ENCODE measurements at regions not wholly inside any gene's neighbourhood (a gene's known extent, or its start where the extent isn't known, plus 50 kb on each side); places are given as distances from the start of the nearest gene placed in this dataset.
"Not testable (repeated sequence)": the region's sequence is repeated elsewhere in the genome, so short reads cannot be mapped to it uniquely, and the experiment has no call there.

- DNase-seq (ENCODE audit: low spot score), result no peak
These were observed 849.9 kb upstream of the SEMA6A start for GRCh38 chr5:117424559-117424958.

- DNase-seq (ENCODE audit: low spot score), result no peak
These were observed 842.9 kb upstream of the SEMA6A start for GRCh38 chr5:117417501-117417900.

GRCh38 chr5:117414926-117415325 lies 840.3 kb upstream of the SEMA6A start:
- no peak for DNase-seq (ENCODE audit: low spot score)

DNA sequence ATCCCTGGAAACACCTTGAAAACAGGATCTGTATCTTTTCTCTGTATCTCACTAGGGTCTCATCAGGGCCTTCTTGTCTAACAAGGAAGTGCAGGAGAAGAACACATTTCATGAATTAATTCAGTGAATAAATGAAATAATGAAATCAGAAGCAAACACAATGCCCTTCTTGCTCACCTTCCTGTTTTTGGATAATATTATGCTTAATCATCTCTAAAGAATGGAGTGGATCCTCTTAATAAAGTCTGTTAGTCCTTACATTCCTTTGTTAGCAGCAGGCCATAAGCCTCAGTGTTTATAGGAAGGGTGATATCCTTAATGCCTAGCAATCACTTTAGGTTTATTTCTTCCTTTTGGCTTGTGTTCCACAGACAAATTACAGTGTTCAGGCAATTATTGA lies 837.1 kb upstream of the SEMA6A start:
- DNase-seq (ENCODE audit: low spot score), result no peak

DNA sequence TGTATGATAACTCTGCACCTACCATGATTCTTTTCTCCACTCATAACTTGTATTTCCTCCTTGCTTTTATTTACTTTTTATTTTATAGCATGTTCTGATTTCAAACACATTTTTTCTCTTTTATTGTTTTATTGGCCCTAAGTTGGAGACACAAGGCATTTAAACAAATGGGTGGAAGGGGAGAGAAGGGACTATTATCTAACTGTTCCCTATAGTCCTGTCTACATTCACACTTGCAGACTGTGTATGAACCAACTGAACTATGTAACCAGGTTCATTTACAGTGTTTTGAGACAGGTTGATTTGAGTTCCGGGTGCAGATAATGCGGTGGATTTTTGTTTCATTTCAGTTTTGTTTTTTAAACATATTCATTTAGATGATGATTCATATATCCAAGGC lies 830.6 kb upstream of the SEMA6A start:
- DNase-seq (ENCODE audit: low spot score), result no peak

DNA sequence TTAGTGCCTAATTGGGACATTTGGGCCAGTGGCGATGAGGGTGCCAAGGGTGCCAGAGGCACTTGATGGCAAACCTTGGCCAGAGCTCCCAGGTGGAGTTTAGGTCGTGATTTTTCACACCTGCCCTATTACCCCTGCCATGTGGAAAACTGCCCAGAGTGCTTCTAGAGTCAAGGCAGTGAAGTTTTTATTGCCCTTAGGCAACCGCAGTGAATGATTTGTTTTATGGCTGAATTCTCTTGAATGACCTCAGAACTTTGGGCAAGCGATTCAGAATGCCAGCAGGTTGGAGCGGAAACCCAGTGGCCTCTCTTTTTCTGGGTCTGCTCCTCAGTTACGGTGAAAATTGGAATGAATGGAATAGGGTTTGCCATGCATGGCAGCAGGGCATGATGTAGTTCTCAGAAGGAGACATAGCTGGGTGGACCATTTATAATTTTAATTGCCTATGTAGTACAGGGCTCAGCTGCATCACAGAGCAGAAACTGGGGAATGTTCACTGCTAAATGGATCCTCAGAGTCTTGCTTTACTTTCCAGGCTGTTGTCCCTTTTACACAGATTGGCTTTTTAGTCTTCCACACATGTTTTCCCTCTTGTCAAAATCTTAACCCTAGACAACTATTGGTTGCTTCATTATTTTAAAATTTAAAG lies 820.0 kb upstream of the SEMA6A start:
- DNase-seq (ENCODE audit: low spot score), result no peak

DNA sequence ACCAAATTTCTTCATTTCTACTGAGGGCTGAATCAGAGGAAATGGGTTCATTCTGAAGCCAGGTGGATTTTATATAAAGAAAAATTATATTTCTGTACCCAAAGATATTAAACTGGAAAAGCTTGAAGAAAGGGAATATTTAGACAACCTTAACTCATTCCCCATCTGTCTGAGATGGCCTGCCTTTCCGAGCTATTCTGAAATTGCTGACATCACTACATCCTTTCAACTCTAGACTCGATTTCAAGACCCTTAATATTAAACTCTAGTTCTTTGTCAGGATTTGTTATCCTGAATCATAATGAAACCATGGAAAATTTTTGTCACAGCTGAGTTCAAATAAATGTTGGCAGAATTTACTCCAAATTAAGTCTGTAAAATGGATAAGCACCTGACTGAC lies 818.5 kb upstream of the SEMA6A start:
- DNase-seq (ENCODE audit: low spot score), result no peak

GRCh38 chr5:117380316-117380715 lies 805.7 kb upstream of the SEMA6A start:
- DNase-seq (ENCODE audit: low spot score), result no peak

GRCh38 chr5:117379521-117379920 lies 804.9 kb upstream of the SEMA6A start:
- no peak for DNase-seq (ENCODE audit: low spot score)

GRCh38 chr5:117376748-117377147 lies 802.1 kb upstream of the SEMA6A start:
- no peak for DNase-seq (ENCODE audit: low spot score)

DNA sequence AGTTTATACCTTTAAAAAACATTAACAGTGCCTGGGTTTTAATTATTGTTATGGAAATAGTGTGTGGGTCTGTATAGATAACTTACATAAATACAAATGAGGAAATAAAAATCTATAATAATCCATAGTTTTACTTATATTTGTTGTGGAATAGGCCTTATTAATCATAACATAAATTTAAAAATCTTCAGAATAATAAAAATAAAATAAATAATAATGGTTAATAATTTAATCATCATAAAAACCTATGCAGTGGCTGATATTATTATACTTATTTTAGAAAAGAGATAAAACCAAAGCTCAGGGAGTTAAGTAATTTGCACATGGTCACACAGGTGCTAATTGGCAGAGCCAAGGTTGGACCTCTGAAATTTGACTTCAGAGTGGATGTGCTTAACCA lies 785.3 kb upstream of the SEMA6A start:
- no peak for DNase-seq (ENCODE audit: low spot score)

- no peak for DNase-seq (ENCODE audit: low spot score)
These were observed 783.3 kb upstream of the SEMA6A start for GRCh38 chr5:117357886-117358285.

GRCh38 chr5:117347280-117347679 lies 772.7 kb upstream of the SEMA6A start:
- no peak for DNase-seq (ENCODE audit: low spot score)

- not testable (repeated sequence) for DNase-seq (ENCODE audit: low spot score)
These were observed 769.1 kb upstream of the SEMA6A start for GRCh38 chr5:117343726-117344125.

DNA sequence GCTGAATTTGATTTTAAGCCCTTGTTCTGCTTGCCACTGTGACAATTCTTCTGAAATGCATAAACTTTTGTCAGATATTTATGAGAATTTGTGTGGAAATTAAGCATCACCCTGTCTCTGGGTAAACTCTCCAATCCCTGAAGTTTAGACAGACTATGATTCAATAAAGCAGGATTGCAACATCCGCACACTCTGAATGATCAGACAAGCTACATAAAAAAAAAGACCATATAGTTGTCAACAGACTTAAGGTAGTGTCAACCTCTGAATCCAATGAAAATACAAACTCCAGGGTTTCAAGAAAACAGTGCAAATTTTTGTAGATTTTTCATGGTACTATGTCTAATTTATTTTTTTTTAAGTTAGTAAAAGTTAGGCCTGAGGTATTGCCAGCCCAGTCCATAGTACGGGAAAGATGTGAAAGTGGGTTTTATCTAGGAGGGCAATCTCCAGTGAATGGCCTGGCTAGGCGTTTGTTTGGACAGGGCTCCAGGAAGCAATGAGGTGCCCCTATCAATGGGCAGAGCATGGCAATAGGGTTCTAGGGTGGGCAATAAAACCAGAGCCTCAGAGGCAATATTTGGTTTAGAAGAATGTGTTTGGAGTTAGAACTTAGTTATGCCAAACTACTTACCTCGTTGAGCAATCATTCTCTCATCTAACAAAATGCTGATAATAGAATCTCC lies 762.6 kb upstream of the SEMA6A start:
- no peak for DNase-seq (ENCODE audit: low spot score)

GRCh38 chr5:117336208-117336607 lies 761.6 kb upstream of the SEMA6A start:
- DNase-seq (ENCODE audit: low spot score), result no peak

- no peak for DNase-seq (ENCODE audit: low spot score)
These were observed 758.4 kb upstream of the SEMA6A start for GRCh38 chr5:117333011-117333410.

- DNase-seq (ENCODE audit: low spot score), result no peak
These were observed 757.7 kb upstream of the SEMA6A start for GRCh38 chr5:117332341-117332740.

GRCh38 chr5:117327511-117327910 lies 752.9 kb upstream of the SEMA6A start:
- no peak for DNase-seq (ENCODE audit: low spot score)

- DNase-seq (ENCODE audit: low spot score), result no peak
These were observed 752.4 kb upstream of the SEMA6A start for GRCh38 chr5:117326997-117327396.

DNA sequence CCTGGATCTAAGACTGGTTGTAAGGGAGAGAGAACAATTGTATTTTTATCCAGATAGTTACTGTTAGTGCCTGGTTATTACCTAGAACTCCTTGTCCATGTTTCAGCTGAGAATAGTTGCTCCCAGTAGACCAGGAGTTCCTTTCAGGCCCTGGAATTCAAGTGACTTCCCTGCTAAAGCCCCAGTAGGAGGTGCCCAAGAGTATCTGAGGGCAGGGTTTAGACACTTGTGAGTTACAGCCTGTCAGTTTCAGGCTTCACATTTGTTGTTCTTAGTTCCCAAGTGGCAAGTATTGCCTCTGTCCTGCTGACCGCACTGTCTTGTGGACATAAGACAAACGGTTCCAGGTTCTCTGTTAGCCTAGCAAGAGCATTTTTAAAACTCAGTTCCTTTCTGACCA lies 743.9 kb upstream of the SEMA6A start:
- no peak for DNase-seq (ENCODE audit: low spot score)

GRCh38 chr5:117315170-117315569 lies 740.5 kb upstream of the SEMA6A start:
- no peak for DNase-seq (ENCODE audit: low spot score)

DNA sequence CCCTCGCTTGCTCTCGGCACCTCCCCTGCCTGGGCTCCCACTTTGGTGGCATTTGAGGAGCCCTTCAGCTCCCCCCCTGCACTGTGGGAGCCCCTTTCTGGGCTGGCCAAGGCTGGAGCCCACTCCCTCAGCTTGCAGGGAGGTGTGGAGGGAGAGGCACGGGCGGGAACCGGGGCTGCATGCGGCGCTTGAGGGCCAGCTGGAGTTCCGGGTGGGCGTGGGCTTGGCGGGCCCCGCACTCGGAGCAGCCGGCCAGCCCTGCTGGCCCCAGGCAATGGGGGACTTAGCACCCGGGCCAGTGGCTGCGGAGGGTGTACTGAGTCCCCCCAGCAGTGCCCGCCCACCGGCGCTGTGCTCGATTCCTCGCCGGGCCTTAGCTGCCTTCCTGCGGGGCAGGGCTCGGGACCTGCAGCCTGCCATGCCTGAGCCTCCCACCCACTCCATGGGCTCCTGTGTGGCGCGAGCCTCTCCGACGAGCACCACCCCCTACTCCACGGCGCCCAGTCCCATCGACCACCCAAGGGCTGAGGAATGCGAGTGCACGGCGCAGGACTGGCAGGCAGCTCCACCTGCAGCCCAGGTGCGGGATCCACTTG lies 730.0 kb upstream of the SEMA6A start:
- not testable (repeated sequence) for DNase-seq (ENCODE audit: low spot score)

DNA sequence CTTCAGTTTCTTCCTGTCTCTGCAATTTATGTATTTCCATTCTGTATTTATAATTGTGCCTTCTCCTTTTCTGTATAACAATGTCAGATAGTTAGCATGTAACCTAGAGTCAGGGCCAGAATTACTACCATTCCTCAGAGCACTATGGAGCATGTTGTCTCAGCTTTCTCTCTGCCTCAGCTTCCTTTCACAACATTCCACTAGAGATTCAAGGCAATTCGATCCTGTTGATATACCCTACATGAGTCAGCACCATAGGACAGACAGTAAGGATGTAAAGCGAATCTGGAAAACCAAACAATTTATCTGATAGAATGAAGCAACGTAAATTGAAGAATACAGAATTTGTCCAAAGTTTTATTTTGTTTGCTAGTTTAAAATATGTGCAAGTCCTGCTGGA lies 728.3 kb upstream of the SEMA6A start:
- no peak for DNase-seq (ENCODE audit: low spot score)
